Esophagus squamous epithelium (tissue), 5 donors: ENCODE measurements at regions not wholly inside any gene's neighbourhood (a gene's known extent, or its start where the extent isn't known, plus 50 kb on each side); places are given as distances from the start of the nearest gene placed in this dataset.
"Not testable (repeated sequence)": the region's sequence is repeated elsewhere in the genome, so short reads cannot be mapped to it uniquely, and the experiment has no call there.

Source experiments
- DNase-seq: peaks from one replicate; lab custom pipeline; 2025; lab: John Stamatoyannopoulos, UW
- H3K27ac ChIP-seq, 4 donors: fragments of 200-600 bp; sonication (generic); one replicate each; pipeline ENCODE4 v1.5.1; 2016 to 2019; ENCODE audit warnings: mild to moderate bottlenecking in 1 of 4
- H3K27me3 ChIP-seq, 4 donors: fragments of 200-600 bp; sonication (generic); 1 replicate in 3 of 4; 2 replicates in 1 of 4; pipeline versions ENCODE4 v1.5.1 to v1.6.0; 2017 to 2021; ENCODE audit warnings: antibody characterized with exemption in 1 of 4
- H3K36me3 ChIP-seq, 3 donors: fragments of 200-600 bp; sonication (generic); one replicate each; pipeline ENCODE4 v1.5.1; 2016 to 2019
- H3K4me1 ChIP-seq, 3 donors: fragments of 200-600 bp; sonication (generic); one replicate each; pipeline ENCODE4 v1.5.1; 2017 to 2019
- H3K4me3 ChIP-seq, 4 donors: fragments of 200-600 bp; sonication (generic); 1 replicate in 3 of 4; 2 replicates in 1 of 4; pipeline ENCODE4 v1.5.1; 2016 to 2019; ENCODE audit warnings: mild to moderate bottlenecking in 2 of 4, moderate library complexity in 1 of 4
- H3K9me3 ChIP-seq, 3 donors: fragments of 200-600 bp; sonication (generic); one replicate each; pipeline ENCODE4 v1.5.1; 2016 to 2019
- CTCF ChIP-seq, 6 experiments: fragments of 450-650 bp in 4 of 6; fragments of 200-600 bp in 2 of 6; sonication (generic) in 2 of 6; IDR thresholded peaks; one replicate each; pipeline ENCODE4 v1.5.1; 2016 to 2019; ENCODE audit warnings: antibody characterized with exemption in 6 of 6, mild to moderate bottlenecking in 4 of 6, moderate library complexity in 4 of 6
- POLR2A ChIP-seq, 4 donors: fragments of 450-650 bp; IDR thresholded peaks; one replicate each; pipeline ENCODE4 v1.6.1; 2017; ENCODE audit warnings: antibody characterized with exemption in 4 of 4, mild to moderate bottlenecking in 4 of 4, moderate library complexity in 3 of 4
- WGBS, 2 donors: methylation state at CpG; one replicate each; pipeline ENCODE4 v1.1.5; 2018; 5-methylcytosine and 5-hydroxymethylcytosine counted together
- intact Hi-C: fragments of 100-400 bp; cut with DNase I; formaldehyde crosslinking; loops from one replicate; pipeline ENCODE4 v1.15.0; 2022
- donor health status: DM: yes; HTN: yes; CAD: no.

GRCh38 chr17:78299049-78299448, 60.8 kb downstream of the SOCS3 start:
- TF ChIP-seq POLR2A (IDR thresholded peaks at IDR 0.05) (no peak), CTCF (IDR thresholded peaks at IDR 0.05) (no peak)
- no peak overlapping the region for H3K27ac ChIP-seq
- no peak overlapping the region for H3K4me3 ChIP-seq
- DNase-seq, result no peak
- H3K36me3 ChIP-seq, result no peaks in the 10 kb centered on the region
- intact Hi-C loops, result no loop called here
- WGBS, 2 donors, result 82 to 85% methylated on average over 11 of the region's 11 CpGs
- peaks cover 0 to 6% (median 0%) of the 10 kb centered on the region in 3 donors for H3K4me1 ChIP-seq
- H3K9me3 ChIP-seq, result no peaks in the 10 kb centered on the region
- no peaks in the 10 kb centered on the region for H3K27me3 ChIP-seq

- TF ChIP-seq POLR2A (IDR thresholded peaks at IDR 0.05), result no peak
- peak overlapping the region in 1 of 4 donors; percentile 34 for H3K27ac ChIP-seq
- H3K4me1 ChIP-seq, result peaks cover 0 to 13% (median 2%) of the 10 kb centered on the region in 3 donors
- H3K4me3 ChIP-seq, result no peak overlapping the region
- intact Hi-C loops, result no loop called here
- DNase-seq, result no peak
- no peaks in the 10 kb centered on the region for H3K36me3 ChIP-seq
- H3K27me3 ChIP-seq, result no peaks in the 10 kb centered on the region
- 60 to 64% methylated on average over 1 to 9 of the region's 15 CpGs for WGBS, 2 donors
- H3K9me3 ChIP-seq, result no peaks in the 10 kb centered on the region
Measured at GRCh38 chr17:78294776-78295175, 63.3 kb downstream of the TMEM235 start.

- DNase-seq, result no peak
- no peaks in the 10 kb centered on the region for H3K27me3 ChIP-seq
- TF ChIP-seq CTCF (IDR thresholded peaks at IDR 0.05) (no peak), POLR2A (IDR thresholded peaks at IDR 0.05) (no peak)
- intact Hi-C loops, result no loop called here
- 89 to 96% methylated on average over 4 to 6 of the region's 9 CpGs for WGBS, 2 donors
- no peaks in the 10 kb centered on the region for H3K9me3 ChIP-seq
- H3K36me3 ChIP-seq, result no peaks in the 10 kb centered on the region
- H3K27ac ChIP-seq, result peak overlapping the region in 1 of 4 donors; percentile 34
- H3K4me3 ChIP-seq, result no peak overlapping the region
- H3K4me1 ChIP-seq, result peaks cover 0 to 17% (median 2%) of the 10 kb centered on the region in 3 donors
Measured at GRCh38 chr17:78294356-78294755, 62.9 kb downstream of the TMEM235 start.

- H3K27me3 ChIP-seq, H3K36me3 ChIP-seq, H3K9me3 ChIP-seq, intact Hi-C loops, H3K27ac ChIP-seq, H3K4me3 ChIP-seq, DNase-seq: not testable (repeated sequence)
- H3K4me1 ChIP-seq, result peaks cover 0 to 17% (median 2%) of the 10 kb centered on the region in 3 donors
- 71 to 84% methylated on average over 6 of the region's 6 CpGs for WGBS, 2 donors
Measured at GRCh38 chr17:78293151-78293550, 61.7 kb downstream of the TMEM235 start.

- no peak for TF ChIP-seq POLR2A (IDR thresholded peaks at IDR 0.05)
- no peak for TF ChIP-seq CTCF (IDR thresholded peaks at IDR 0.05)
- 72 to 82% methylated on average over 9 to 12 of the region's 26 CpGs for WGBS, 2 donors
Measured at GRCh38 chr17:78291944-78292910, 60.8 kb downstream of the TMEM235 start.

GRCh38 chr17:78290721-78291120, 59.3 kb downstream of the TMEM235 start:
- Histone ChIP-seq H3K36me3 (no peaks in the 10 kb centered on the region), H3K4me1 (peaks cover 0 to 17% (median 2%) of the 10 kb centered on the region in 3 donors), H3K4me3 (no peak overlapping the region), H3K9me3 (no peaks in the 10 kb centered on the region), H3K27ac (no peak overlapping the region), H3K27me3 (no peaks in the 10 kb centered on the region)
- no peak for DNase-seq
- intact Hi-C loops, result no loop called here
- TF ChIP-seq POLR2A (IDR thresholded peaks at IDR 0.05), result no peak
- no peak for TF ChIP-seq CTCF (IDR thresholded peaks at IDR 0.05)
- WGBS, 2 donors, result 88 to 89% methylated on average over 4 to 6 of the region's 7 CpGs

More at GRCh38 chr17:78291944-78292910, 60.8 kb downstream of the TMEM235 start:
- Histone ChIP-seq H3K9me3 (no peaks in the 10 kb centered on the region), H3K36me3 (no peaks in the 10 kb centered on the region), H3K27ac (no peak overlapping the region), H3K4me3 (no peak overlapping the region), H3K4me1 (peaks cover 0 to 17% (median 2%) of the 10 kb centered on the region in 3 donors), H3K27me3 (no peaks in the 10 kb centered on the region)
- DNase-seq, result no peak
- intact Hi-C loops, result no loop called here
